ENCODE measurements at regions not wholly inside any gene's neighbourhood (a gene's known extent, or its start where the extent isn't known, plus 50 kb on each side); places are given as distances from the start of the nearest gene placed in this dataset.

- TF ChIP-seq YY1 (IDR thresholded peaks at IDR 0.05; ENCODE audit: insufficient read depth, insufficient read length), result no peak
- TF ChIP-seq SUZ12 (IDR thresholded peaks at IDR 0.05; ENCODE audit: extremely low read depth, insufficient read depth, insufficient read length), result no peak
Observed at GRCh38 chr3:176755552-176755951, 441.7 kb downstream of the TBL1XR1 start.
